ENCODE measurements at regions not wholly inside any gene's neighbourhood (a gene's known extent, or its start where the extent isn't known, plus 50 kb on each side); places are given as distances from the start of the nearest gene placed in this dataset.

DNA sequence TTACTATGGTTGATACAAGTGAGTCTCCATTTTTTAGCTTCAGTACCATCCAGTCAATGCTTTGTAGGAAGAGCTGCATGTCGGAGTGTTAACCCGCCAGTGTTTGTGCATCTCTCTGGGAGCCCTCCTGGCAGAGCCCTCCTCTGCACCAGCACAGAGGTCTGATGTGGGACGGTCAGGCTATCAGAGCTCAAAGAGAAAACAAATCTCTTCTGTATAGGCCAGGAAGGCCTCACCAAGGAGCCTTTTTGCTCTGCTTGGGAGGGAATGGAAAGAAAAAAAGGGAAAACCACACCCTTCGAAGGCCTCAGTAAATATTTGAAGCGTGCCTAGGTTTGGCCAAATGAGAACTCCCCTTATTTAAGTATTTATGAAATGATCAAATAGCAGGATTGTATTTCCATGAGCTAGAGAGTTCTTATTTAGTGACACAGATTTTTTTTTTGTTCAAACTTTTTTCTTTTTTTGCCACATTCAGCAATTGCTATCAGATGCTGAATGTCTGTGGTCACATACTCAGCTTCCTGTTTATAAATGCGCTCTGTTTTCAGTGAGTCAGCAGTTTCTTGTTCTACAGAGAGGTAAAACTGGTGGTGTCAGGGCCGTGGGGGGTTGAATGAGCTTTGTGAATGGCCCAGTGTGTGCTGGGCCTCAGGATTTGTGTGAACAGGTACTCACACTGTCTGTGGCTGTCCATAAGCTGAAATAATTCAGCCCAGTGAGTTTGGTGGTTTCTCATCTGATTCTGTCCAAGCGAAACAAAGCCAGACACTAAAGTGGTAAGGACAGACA is 226.6 kb downstream of the SNX18 start:
- peak; percentile 18 to 71 (median 62) for ATAC-seq

DNA sequence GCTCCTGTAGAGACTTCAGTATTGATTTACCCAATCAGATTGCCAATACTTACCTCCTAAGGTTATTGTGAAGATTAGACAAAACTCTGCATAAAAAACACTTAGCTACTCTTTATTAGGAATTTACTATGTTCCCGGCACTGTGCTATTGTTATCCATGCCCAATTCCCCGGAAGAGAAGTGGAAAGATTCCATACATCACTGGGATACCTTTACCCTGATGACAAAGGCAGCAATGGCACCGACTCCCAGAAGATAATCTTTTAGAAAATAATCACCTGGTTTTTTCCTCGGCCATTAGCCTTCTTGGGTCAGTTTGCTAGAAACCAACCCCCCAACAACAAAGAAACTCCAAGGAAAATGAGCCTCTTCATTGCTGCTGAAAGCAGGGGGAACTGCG is 226.0 kb downstream of the SNX18 start:
- intact Hi-C loops (cut with DNase I) = loop anchor here in 5 of 10 donors (5.0 to 10.0 kb wide), 2 partner anchors 226 to 229 kb away; partner anchors contain the start of gene SNX18 (in 5 of the 5)
- TF ChIP-seq, protein P1, sequence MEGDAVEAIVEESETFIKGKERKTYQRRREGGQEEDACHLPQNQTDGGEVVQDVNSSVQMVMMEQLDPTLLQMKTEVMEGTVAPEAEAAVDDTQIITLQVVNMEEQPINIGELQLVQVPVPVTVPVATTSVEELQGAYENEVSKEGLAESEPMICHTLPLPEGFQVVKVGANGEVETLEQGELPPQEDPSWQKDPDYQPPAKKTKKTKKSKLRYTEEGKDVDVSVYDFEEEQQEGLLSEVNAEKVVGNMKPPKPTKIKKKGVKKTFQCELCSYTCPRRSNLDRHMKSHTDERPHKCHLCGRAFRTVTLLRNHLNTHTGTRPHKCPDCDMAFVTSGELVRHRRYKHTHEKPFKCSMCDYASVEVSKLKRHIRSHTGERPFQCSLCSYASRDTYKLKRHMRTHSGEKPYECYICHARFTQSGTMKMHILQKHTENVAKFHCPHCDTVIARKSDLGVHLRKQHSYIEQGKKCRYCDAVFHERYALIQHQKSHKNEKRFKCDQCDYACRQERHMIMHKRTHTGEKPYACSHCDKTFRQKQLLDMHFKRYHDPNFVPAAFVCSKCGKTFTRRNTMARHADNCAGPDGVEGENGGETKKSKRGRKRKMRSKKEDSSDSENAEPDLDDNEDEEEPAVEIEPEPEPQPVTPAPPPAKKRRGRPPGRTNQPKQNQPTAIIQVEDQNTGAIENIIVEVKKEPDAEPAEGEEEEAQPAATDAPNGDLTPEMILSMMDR (IDR thresholded peaks at IDR 0.05) = no peak
- TF ChIP-seq POLR2A (IDR thresholded peaks at IDR 0.05) = no peak
- Histone ChIP-seq H3K9me3 (no peaks in the 10 kb centered on the region), H3K36me3 (no peaks in the 10 kb centered on the region), H3K27ac (peak overlapping the region in 10 of 12 donors; percentile 12 to 92 (median 54)), H3K27me3 (no peaks in the 10 kb centered on the region), H3K4me3 (no peak overlapping the region), H3K4me1 (peaks cover 0 to 43% (median 18%) of the 10 kb centered on the region in 12 donors)
- 77 to 85% (median 80%) methylated on average over 5 of the region's 5 CpGs for WGBS, 4 donors
- ATAC-seq (no peak), DNase-seq (no peak)

More for the DNA sequence above, 226.6 kb downstream of the SNX18 start:
- no peak for TF ChIP-seq POLR2A (IDR thresholded peaks at IDR 0.05)
- TF ChIP-seq, protein P1 (IDR thresholded peaks at IDR 0.05) = no peak
- peak in 1 of 5 donors; percentile 41 for DNase-seq
- Histone ChIP-seq H3K36me3 (no peaks in the 10 kb centered on the region), H3K4me3 (no peak overlapping the region), H3K27ac (peak overlapping the region in 10 of 12 donors; percentile 12 to 92 (median 54)), H3K27me3 (no peaks in the 10 kb centered on the region), H3K4me1 (peaks cover 0 to 38% (median 18%) of the 10 kb centered on the region in 12 donors), H3K9me3 (no peaks in the 10 kb centered on the region)
- 69 to 83% (median 73%) methylated on average over 8 of the region's 8 CpGs for WGBS, 4 donors
- intact Hi-C loops (cut with DNase I) = loop anchor here in 5 of 10 donors (5.0 to 10.0 kb wide), 2 partner anchors 227 to 229 kb away; partner anchors contain the start of gene SNX18 (in 5 of the 5)

DNA sequence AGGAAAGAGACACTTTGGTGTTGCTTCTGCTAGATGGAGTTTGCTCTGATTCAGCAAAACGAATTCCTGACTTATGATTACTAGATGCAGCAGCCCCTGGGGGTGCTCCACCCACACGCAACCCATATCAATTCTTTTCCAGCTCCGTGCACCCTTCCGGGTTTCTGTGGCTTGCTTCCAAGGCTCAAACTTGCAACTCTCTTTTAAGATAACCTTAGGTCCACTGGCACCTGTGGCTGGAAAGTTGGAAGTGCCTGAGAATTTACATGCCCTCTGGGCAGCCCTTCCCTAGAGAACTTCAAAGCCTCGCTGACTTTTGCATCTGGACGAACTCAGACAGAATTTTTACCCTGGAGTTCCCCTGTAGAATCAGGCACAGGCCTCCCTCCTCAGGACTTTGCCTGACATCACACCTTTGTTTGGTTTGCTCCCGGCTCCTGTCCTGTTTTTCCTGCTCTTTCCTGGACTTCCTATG is 224.9 kb downstream of the SNX18 start:
- ATAC-seq (peak in 3 of 4 donors; percentile 35 to 57 (median 47)), DNase-seq (peak in 3 of 5 donors; percentile 29 to 36 (median 29))
- intact Hi-C loops (cut with DNase I) = loop anchor here in 5 of 10 donors (5.0 to 10.0 kb wide), 2 partner anchors 225 to 228 kb away; partner anchors contain the start of gene SNX18 (in 5 of the 5)
- Histone ChIP-seq H3K27me3 (no peaks in the 10 kb centered on the region), H3K4me1 (peaks cover 0 to 54% (median 19%) of the 10 kb centered on the region in 12 donors), H3K36me3 (no peaks in the 10 kb centered on the region), H3K27ac (peak overlapping the region in 3 of 12 donors; percentile 13 to 92 (median 13)), H3K4me3 (no peak overlapping the region), H3K9me3 (no peaks in the 10 kb centered on the region)
- TF ChIP-seq, protein P1 (IDR thresholded peaks at IDR 0.05) = peak in 5 of 12 donors; percentile 15 to 50 (median 36)
- TF ChIP-seq POLR2A (IDR thresholded peaks at IDR 0.05) = no peak
- 21 to 36% (median 23%) methylated on average over 7 of the region's 7 CpGs for WGBS, 4 donors

DNA sequence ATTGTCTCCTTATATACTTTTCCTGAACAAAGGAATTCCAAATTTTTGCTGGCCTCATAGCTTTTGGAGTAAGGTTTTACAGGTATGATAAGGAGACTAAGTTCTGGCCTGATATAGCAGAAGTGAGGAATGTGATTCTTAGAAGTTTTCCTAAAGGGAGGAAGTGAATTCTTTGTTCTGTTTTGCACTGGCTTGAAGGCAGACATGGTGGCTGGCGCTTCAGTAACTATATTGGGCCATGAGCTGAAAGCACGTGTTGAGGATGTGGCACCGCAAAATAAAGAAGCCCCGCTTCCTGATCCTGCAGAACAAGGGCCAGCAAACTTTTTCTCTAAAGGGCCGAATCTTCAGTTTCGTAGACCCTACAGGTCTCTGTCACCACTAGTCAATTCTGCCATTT is 224.2 kb downstream of the SNX18 start:
- 90 to 92% (median 90%) methylated on average over 6 of the region's 6 CpGs for WGBS, 4 donors
- Histone ChIP-seq H3K36me3 (no peaks in the 10 kb centered on the region), H3K4me1 (peaks cover 0 to 54% (median 19%) of the 10 kb centered on the region in 12 donors), H3K4me3 (no peak overlapping the region), H3K9me3 (no peaks in the 10 kb centered on the region), H3K27ac (no peak overlapping the region), H3K27me3 (no peaks in the 10 kb centered on the region)
- TF ChIP-seq, protein P1 (IDR thresholded peaks at IDR 0.05) = no peak
- no peak for TF ChIP-seq POLR2A (IDR thresholded peaks at IDR 0.05)
- intact Hi-C loops (cut with DNase I) = loop anchor here in 5 of 10 donors (5.0 to 10.0 kb wide), 2 partner anchors 224 to 227 kb away; partner anchors contain the start of gene SNX18 (in 5 of the 5)
- no peak for DNase-seq
- ATAC-seq = no peak
